HEK293 (cell line): ENCODE measurements at regions not wholly inside any gene's neighbourhood (a gene's known extent, or its start where the extent isn't known, plus 50 kb on each side); places are given as distances from the start of the nearest gene placed in this dataset.

Experiments
- CTCF ChIA-PET: fragments of 350-600 bp; formaldehyde crosslinking; extraction: SDS; loops from one replicate; lab custom pipeline; 2021; ENCODE audit warnings: antibody characterized with exemption; lab: Yijun Ruan, JAX
- POLR2A ChIA-PET: fragments of 300-600 bp; formaldehyde crosslinking; extraction: SDS; loops from one replicate; lab custom pipeline; 2020; ENCODE audit warnings: antibody characterized with exemption, inconsistent platforms; lab: Yijun Ruan, JAX
- H3K27ac ChIP-seq: fragments of 200-500 bp; sonication (Bioruptor generic); 2 replicates; pipeline ENCODE4 v1.5.1; 2014; ENCODE audit warnings: low read depth, low read length, control low read depth, inconsistent platforms; ENCODE audit errors: extremely low read depth
- H3K36me3 ChIP-seq, 2 experiments: fragments of 200-500 bp in 1 of 2; sonication (Bioruptor generic) in 1 of 2; 1 replicate in 1 of 2; 2 replicates in 1 of 2; pipeline ENCODE4 v1.5.1; 2014 to 2017; ENCODE audit warnings: inconsistent platforms in 2 of 2, low read length in 2 of 2; ENCODE audit not compliant: control insufficient read depth in 2 of 2, insufficient read depth in 1 of 2
- H3K4me1 ChIP-seq: fragments of 200-500 bp; sonication (Bioruptor generic); 2 replicates; pipeline ENCODE4 v1.5.1; 2014; ENCODE audit warnings: mild to moderate bottlenecking, low read length, inconsistent platforms; ENCODE audit not compliant: control insufficient read depth, insufficient read depth
- H3K4me3 ChIP-seq: 2 replicates; pipeline ENCODE4 v1.5.1; 2011; ENCODE audit warnings: low read depth, mild to moderate bottlenecking, control low read depth, low read length, moderate library complexity
- H3K9me3 ChIP-seq: fragments of 200-500 bp; sonication (Bioruptor generic); 2 replicates; pipeline ENCODE4 v1.5.1; 2014; ENCODE audit warnings: low read depth, low read length, inconsistent platforms; ENCODE audit not compliant: control insufficient read depth, insufficient read depth
- ATF2 ChIP-seq: fragments of 450-650 bp; formaldehyde crosslinking; IDR thresholded peaks from 2 replicates; pipeline ENCODE4 v1.5.1; 2016; ENCODE audit warnings: missing biosample characterization, missing genetic modification characterization, low read depth
- BCL11A ChIP-seq: fragments of 450-650 bp; formaldehyde crosslinking; IDR thresholded peaks from 2 replicates; pipeline ENCODE4 v1.5.1; 2016; ENCODE audit warnings: low read depth, missing biosample characterization, missing genetic modification characterization
- EGR2 ChIP-seq: fragments of 450-650 bp; formaldehyde crosslinking; IDR thresholded peaks from 2 replicates; pipeline ENCODE4 v1.5.1; 2016; ENCODE audit warnings: low read depth, missing biosample characterization, missing genetic modification characterization
- KLF16 ChIP-seq: fragments of 450-650 bp; formaldehyde crosslinking; IDR thresholded peaks from 2 replicates; pipeline ENCODE4 v1.5.1; 2017; ENCODE audit warnings: missing biosample characterization, missing genetic modification characterization
- MYNN ChIP-seq: fragments of 450-650 bp; formaldehyde crosslinking; IDR thresholded peaks from 2 replicates; pipeline ENCODE4 v1.5.1; 2016; ENCODE audit warnings: missing biosample characterization, missing genetic modification characterization, borderline replicate concordance
- YY2 ChIP-seq: fragments of 450-650 bp; formaldehyde crosslinking; IDR thresholded peaks from 2 replicates; pipeline ENCODE4 v1.5.1; 2016; ENCODE audit warnings: missing biosample characterization, missing genetic modification characterization
- ZBTB21 ChIP-seq: fragments of 450-650 bp; formaldehyde crosslinking; IDR thresholded peaks from 2 replicates; pipeline ENCODE4 v1.5.1; 2017; ENCODE audit warnings: missing biosample characterization, missing genetic modification characterization
- ZNF121 ChIP-seq: fragments of 450-650 bp; formaldehyde crosslinking; IDR thresholded peaks from 2 replicates; pipeline ENCODE4 v1.5.1; 2016; ENCODE audit warnings: missing biosample characterization, missing genetic modification characterization
- ZNF16 ChIP-seq: fragments of 450-650 bp; formaldehyde crosslinking; IDR thresholded peaks from 2 replicates; pipeline ENCODE4 v1.5.1; 2016; ENCODE audit warnings: low read depth, missing biosample characterization, missing genetic modification characterization
- ZNF19 ChIP-seq: fragments of 450-650 bp; formaldehyde crosslinking; IDR thresholded peaks from 2 replicates; pipeline ENCODE4; 2016; ENCODE audit warnings: missing biosample characterization, missing genetic modification characterization, low read depth
- ZNF211 ChIP-seq: fragments of 450-650 bp; formaldehyde crosslinking; IDR thresholded peaks from 2 replicates; pipeline ENCODE4 v1.5.1; 2016; ENCODE audit warnings: low read depth, missing biosample characterization, missing genetic modification characterization
- ZNF274 ChIP-seq, 2 experiments: fragments of 200-500 bp in 1 of 2; fragments of 450-650 bp in 1 of 2; sonication (Bioruptor generic) in 1 of 2; formaldehyde crosslinking in 1 of 2; IDR thresholded peaks; 2 replicates each; pipeline versions ENCODE4 v1.5.1 to v1.6.1; 2014 to 2016; ENCODE audit warnings: borderline replicate concordance in 1 of 2, inconsistent platforms in 1 of 2, low read length in 1 of 2, missing biosample characterization in 1 of 2, missing genetic modification characterization in 1 of 2
- ZNF280C ChIP-seq: fragments of 450-650 bp; formaldehyde crosslinking; IDR thresholded peaks from 2 replicates; pipeline ENCODE4 v1.5.1; 2016; ENCODE audit warnings: missing biosample characterization, missing genetic modification characterization
- ZNF335 ChIP-seq: fragments of 450-650 bp; formaldehyde crosslinking; conservative IDR thresholded peaks from 2 replicates; pipeline ENCODE4 v1.5.1; 2016; ENCODE audit warnings: missing biosample characterization, missing genetic modification characterization
- ZNF391 ChIP-seq: fragments of 450-650 bp; formaldehyde crosslinking; IDR thresholded peaks from 2 replicates; pipeline ENCODE4 v1.5.1; 2016; ENCODE audit warnings: low read depth, missing biosample characterization, missing genetic modification characterization, borderline replicate concordance
- ZNF48 ChIP-seq: fragments of 450-650 bp; formaldehyde crosslinking; IDR thresholded peaks from 2 replicates; pipeline ENCODE4 v1.5.1; 2016; ENCODE audit warnings: missing biosample characterization, missing genetic modification characterization
- ZNF529 ChIP-seq: fragments of 450-650 bp; formaldehyde crosslinking; IDR thresholded peaks from 2 replicates; pipeline ENCODE4 v1.5.1; 2017; ENCODE audit warnings: missing genetic modification characterization, missing biosample characterization; ENCODE audit not compliant: insufficient replicate concordance
- ZNF548 ChIP-seq: fragments of 450-650 bp; formaldehyde crosslinking; IDR thresholded peaks from 2 replicates; pipeline ENCODE4 v1.5.1; 2016; ENCODE audit warnings: missing biosample characterization, missing genetic modification characterization
- ZNF704 ChIP-seq: fragments of 450-650 bp; formaldehyde crosslinking; IDR thresholded peaks from 2 replicates; pipeline ENCODE4 v1.5.1; 2016; ENCODE audit warnings: missing biosample characterization, missing genetic modification characterization
- ZSCAN30 ChIP-seq: fragments of 450-650 bp; IDR thresholded peaks from 2 replicates; pipeline ENCODE4 v1.5.1; 2018; ENCODE audit warnings: missing biosample characterization, mild to moderate bottlenecking, missing genetic modification characterization, moderate library complexity
- TF ChIP-seq, protein P1 (sequence below): sonication (generic); formaldehyde crosslinking; IDR thresholded peaks from 2 replicates; pipeline ENCODE4 v1.8.1; 2022; ENCODE audit warnings: mild to moderate bottlenecking, moderate library complexity, missing genetic modification reagents

DNA sequence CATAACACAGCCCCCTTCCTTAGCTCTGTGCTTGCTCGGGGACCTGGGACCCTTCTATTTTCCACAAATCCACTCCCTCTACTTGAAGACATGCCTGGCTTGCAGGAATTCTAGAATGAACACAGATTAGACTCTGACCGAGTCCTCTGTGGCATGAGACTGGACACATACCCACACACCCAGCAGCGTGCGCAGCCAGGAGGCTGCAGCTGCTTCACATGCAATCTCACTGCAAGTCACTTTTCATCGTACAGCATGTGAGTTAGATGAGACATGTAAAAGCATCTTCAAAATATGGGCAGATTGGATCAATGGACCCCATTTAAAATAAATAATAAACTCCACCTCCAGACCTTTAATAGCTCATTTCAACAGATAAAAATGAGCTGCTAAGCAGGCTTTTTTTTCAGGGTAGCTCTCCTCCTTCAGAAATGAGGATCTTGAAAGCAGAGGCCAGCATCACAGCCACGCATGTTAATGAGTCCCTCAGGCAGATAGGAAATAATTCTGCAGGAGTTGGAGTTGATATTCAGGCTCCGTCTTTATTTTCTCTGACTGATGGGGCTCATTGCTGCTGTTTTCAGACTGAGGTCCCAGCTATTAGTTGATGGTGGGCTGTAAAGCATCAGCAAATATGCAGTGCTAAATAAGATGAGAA is 215.1 kb upstream of the GGTLC1 start:
- CTCF ChIA-PET, result interaction anchor here (0.6 to 1.2 kb wide), 3 partner anchors 39 to 451 kb away, joined by 3 read pairs; no protein-coding TSS in a partner anchor
- POLR2A ChIA-PET, result no interaction called here

GRCh38 chr20:24199501-24199900 is 210.9 kb upstream of the GGTLC1 start:
- TF ChIP-seq ZNF19, result no peak
- no peak for TF ChIP-seq YY2 (tag by site-specific recombination)
- no peak for TF ChIP-seq ZBTB21 (tag by site-specific recombination)
- no peak for TF ChIP-seq ZSCAN30 (tag by site-specific recombination)
- no peak for TF ChIP-seq ZNF274 (IDR thresholded peaks at IDR 0.05; ENCODE audit: low read length)
- TF ChIP-seq ZNF274 (tag by site-specific recombination; IDR thresholded peaks at IDR 0.05; ENCODE audit: borderline replicate concordance), result no peak
- TF ChIP-seq, protein P1, sequence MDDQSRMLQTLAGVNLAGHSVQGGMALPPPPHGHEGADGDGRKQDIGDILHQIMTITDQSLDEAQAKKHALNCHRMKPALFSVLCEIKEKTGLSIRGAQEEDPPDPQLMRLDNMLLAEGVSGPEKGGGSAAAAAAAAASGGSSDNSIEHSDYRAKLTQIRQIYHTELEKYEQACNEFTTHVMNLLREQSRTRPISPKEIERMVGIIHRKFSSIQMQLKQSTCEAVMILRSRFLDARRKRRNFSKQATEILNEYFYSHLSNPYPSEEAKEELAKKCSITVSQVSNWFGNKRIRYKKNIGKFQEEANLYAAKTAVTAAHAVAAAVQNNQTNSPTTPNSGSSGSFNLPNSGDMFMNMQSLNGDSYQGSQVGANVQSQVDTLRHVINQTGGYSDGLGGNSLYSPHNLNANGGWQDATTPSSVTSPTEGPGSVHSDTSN, result no peak
- Histone ChIP-seq H3K36me3 (no peaks in the 10 kb centered on the region), H3K4me1 (no peaks in the 10 kb centered on the region), H3K4me3 (no peak overlapping the region), H3K9me3 (no peaks in the 10 kb centered on the region), H3K27ac (no peak overlapping the region)
- ChIA-PET POLR2A (no interaction called here), CTCF (interaction anchor here (0.6 kb wide), 1 partner anchor 360 kb away, joined by 3 read pairs; no protein-coding TSS in a partner anchor)

More for the DNA sequence above, 215.1 kb upstream of the GGTLC1 start:
- H3K9me3 ChIP-seq, result no peaks in the 10 kb centered on the region
- TF ChIP-seq ZNF16 (tag by site-specific recombination) (no peak), ZNF391 (tag by site-specific recombination) (no peak), BCL11A (tag by site-specific recombination) (no peak), ZNF335 (tag by site-specific recombination) (no peak)
- H3K4me3 ChIP-seq, result no peak overlapping the region
- no peaks in the 10 kb centered on the region for H3K36me3 ChIP-seq
- H3K4me1 ChIP-seq, result no peaks in the 10 kb centered on the region
- no peak overlapping the region for H3K27ac ChIP-seq

- no peaks in the 10 kb centered on the region; the same call in 1 of the 2 replicates for H3K9me3 ChIP-seq
- ChIA-PET POLR2A (no interaction called here), CTCF (no interaction called here)
- no peak overlapping the region for H3K4me3 ChIP-seq
- H3K36me3 ChIP-seq, result no peaks in the 10 kb centered on the region
- TF ChIP-seq ZNF529 (no peak), EGR2 (tag by site-specific recombination) (no peak), ZNF48 (tag by site-specific recombination) (no peak), ZNF704 (no peak), ZNF335 (tag by site-specific recombination) (no peak)
- no peak overlapping the region for H3K27ac ChIP-seq
- H3K4me1 ChIP-seq, result no peaks in the 10 kb centered on the region
These were observed 205.6 kb upstream of the GGTLC1 start for GRCh38 chr20:24194143-24194542.

DNA sequence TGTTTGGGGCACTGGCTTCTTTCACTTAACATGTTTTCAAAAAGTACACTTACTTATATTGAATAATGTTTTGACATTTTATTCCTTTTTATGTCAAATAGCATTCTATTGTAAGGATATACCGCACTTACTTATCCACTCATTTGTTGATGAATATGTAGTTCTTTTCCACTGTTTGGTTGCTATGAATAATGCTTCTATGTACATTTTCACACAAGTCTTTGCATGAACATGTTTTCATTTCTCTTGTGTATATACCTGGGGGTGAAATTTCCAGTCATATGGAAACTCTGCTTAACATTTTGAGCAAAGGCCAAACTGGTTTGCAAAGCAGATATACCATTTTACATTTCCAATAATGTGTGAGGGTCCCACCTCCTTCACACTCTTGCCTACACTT is 202.3 kb upstream of the GGTLC1 start:
- ChIA-PET CTCF (interaction anchor here (0.9 kb wide), 1 partner anchor 91 kb away, joined by 4 read pairs; no protein-coding TSS in a partner anchor), POLR2A (no interaction called here)
- Histone ChIP-seq H3K27ac (no peak overlapping the region), H3K36me3 (no peaks in the 10 kb centered on the region), H3K4me1 (no peaks in the 10 kb centered on the region), H3K4me3 (no peak overlapping the region), H3K9me3 (no peaks in the 10 kb centered on the region; the same call in 1 of the 2 replicates)
- no peak for TF ChIP-seq ATF2
- no peak for TF ChIP-seq ZBTB21 (tag by site-specific recombination)
- TF ChIP-seq ZNF211, result no peak
- TF ChIP-seq ZNF280C (tag by site-specific recombination), result no peak
- no peak for TF ChIP-seq MYNN
- no peak for TF ChIP-seq ZNF548 (tag by site-specific recombination)
- TF ChIP-seq ZNF121 (tag by site-specific recombination), result no peak
- TF ChIP-seq KLF16, result no peak
